B cell (primary cell): ENCODE measurements at regions not wholly inside any gene's neighbourhood (a gene's known extent, or its start where the extent isn't known, plus 50 kb on each side); places are given as distances from the start of the nearest gene placed in this dataset.

Experiments used
- EZH2 ChIP-seq: IDR thresholded peaks from 2 replicates; pipeline ENCODE4 v1.6.1; 2012; ENCODE audit warnings: borderline replicate concordance, low read depth, mild to moderate bottlenecking, moderate library complexity, low read length; ENCODE audit not compliant: insufficient read depth, poor library complexity, severe bottlenecking
- TF ChIP-seq, protein P1 (sequence below): fragments of 200-600 bp; IDR thresholded peaks from one replicate; pipeline ENCODE4 v1.8.0; 2022; ENCODE audit warnings: antibody characterized with exemption, mild to moderate bottlenecking

DNA sequence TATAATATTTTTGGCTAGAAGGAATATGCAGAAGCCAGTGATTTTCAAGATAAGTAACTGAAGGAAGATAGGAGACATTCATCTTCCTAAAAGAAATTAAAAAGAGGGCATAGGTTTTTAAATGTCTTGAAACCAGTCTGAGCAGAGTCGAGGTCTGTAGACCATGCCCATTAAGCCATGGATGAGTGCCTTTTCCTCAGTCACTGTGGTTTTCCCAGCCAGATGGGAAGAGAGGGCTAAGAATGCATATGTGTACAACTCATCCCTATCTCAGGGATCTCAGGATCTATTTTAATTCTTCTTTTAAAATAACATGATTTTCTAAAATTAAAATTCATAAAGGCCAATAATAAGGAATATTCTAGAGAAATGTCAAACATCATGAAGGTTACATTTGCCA lies 112.8 kb downstream of the PPP1R3A start:
- TF ChIP-seq EZH2: no peak
- TF ChIP-seq, protein P1, sequence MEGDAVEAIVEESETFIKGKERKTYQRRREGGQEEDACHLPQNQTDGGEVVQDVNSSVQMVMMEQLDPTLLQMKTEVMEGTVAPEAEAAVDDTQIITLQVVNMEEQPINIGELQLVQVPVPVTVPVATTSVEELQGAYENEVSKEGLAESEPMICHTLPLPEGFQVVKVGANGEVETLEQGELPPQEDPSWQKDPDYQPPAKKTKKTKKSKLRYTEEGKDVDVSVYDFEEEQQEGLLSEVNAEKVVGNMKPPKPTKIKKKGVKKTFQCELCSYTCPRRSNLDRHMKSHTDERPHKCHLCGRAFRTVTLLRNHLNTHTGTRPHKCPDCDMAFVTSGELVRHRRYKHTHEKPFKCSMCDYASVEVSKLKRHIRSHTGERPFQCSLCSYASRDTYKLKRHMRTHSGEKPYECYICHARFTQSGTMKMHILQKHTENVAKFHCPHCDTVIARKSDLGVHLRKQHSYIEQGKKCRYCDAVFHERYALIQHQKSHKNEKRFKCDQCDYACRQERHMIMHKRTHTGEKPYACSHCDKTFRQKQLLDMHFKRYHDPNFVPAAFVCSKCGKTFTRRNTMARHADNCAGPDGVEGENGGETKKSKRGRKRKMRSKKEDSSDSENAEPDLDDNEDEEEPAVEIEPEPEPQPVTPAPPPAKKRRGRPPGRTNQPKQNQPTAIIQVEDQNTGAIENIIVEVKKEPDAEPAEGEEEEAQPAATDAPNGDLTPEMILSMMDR: no peak
